ENCODE measurements at regions not wholly inside any gene's neighbourhood (a gene's known extent, or its start where the extent isn't known, plus 50 kb on each side); places are given as distances from the start of the nearest gene placed in this dataset.
"Not testable (repeated sequence)": the region's sequence is repeated elsewhere in the genome, so short reads cannot be mapped to it uniquely, and the experiment has no call there.

DNA sequence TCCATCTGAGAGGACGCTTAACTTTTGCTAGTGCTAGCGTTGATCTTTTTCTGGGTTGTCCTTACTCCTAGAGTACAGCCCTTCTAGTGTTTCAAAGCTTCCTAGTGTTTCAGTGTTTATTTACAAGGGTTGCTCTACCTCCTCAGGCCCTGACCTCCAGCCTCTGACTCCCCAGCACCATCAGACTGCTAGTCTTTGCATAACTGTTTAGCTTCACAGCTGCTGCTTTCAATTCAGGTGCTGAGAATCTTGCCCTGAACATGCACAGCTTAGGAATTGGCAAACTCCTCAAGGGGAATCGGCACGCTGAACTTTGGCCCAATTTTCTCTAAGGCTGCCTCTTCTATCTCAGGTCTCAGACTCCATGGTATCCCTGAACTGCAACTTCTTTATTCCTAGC, 52.9 kb downstream of the OR52B4 start:
- H3K27me3 ChIP-seq; H3K36me3 ChIP-seq; ATAC-seq; H3K9me3 ChIP-seq; H3K27ac ChIP-seq; intact Hi-C loops (cut with DNase I); H3K4me3 ChIP-seq; H3K4me1 ChIP-seq; DNase-seq: not testable (repeated sequence)

DNA sequence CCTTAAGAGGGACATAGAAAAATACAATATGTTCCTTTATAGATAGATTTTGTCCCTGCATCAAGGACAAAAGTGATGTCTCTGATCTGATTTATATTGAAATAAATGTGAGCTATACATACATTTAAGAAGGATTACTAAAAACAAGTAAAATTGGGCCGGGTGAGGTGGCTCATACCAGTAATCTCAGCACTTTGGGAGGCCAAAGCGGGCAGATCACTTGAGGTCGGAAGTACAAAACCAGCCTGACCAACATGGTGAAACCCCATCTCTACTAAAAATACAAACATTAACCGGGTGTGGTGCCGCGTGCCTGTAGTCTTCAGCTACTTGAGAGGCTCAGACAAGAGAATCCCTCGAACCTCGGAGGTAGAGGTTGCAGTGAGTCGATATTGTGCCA, 91.0 kb downstream of the OR52B4 start:
- H3K27ac ChIP-seq; H3K27me3 ChIP-seq; H3K9me3 ChIP-seq; ATAC-seq; intact Hi-C loops (cut with DNase I); H3K4me1 ChIP-seq; H3K36me3 ChIP-seq; DNase-seq; H3K4me3 ChIP-seq: not testable (repeated sequence)

DNA sequence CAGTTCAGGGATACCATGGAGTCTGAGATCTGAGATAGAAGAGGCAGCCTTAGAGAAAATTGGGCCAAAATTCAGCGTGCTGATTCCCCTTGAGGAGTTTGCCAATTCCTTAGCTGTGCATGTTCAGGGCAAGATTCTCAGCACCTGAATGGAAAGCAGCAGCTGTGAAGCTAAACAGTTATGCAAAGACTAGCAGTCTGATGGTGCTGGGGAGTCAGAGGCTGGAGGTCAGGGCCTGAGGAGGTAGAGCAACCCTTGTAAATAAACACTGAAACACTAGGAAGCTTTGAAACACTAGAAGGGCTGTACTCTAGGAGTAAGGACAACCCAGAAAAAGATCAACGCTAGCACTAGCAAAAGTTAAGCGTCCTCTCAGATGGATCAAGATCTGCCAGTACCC, 117.1 kb downstream of the OR52B4 start:
- H3K27ac ChIP-seq; DNase-seq; ATAC-seq; H3K9me3 ChIP-seq; intact Hi-C loops (cut with DNase I); H3K27me3 ChIP-seq; H3K36me3 ChIP-seq; H3K4me3 ChIP-seq; H3K4me1 ChIP-seq: not testable (repeated sequence)

DNA sequence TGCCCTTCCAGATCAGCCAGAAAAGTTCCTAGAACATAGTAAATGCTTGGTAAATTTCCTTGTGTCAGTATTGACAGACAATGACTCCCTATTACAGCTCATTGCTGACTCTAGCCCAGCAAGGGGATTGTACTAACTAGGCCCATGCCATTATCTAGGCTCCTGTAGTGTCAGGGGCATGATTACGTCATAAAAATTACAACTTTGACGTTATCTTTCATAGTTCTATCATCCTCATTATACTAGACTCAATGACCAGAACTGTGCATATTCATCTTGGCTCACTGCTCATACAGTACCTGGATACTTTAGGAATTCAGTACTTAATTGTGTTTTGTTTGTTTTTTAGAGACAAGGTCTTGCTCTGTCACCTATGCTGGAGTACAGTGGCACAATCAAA, 118.7 kb downstream of the OR52B4 start:
- ATAC-seq; H3K9me3 ChIP-seq; H3K4me1 ChIP-seq; H3K27me3 ChIP-seq; H3K4me3 ChIP-seq; DNase-seq; intact Hi-C loops (cut with DNase I); H3K36me3 ChIP-seq; H3K27ac ChIP-seq: not testable (repeated sequence)

DNA sequence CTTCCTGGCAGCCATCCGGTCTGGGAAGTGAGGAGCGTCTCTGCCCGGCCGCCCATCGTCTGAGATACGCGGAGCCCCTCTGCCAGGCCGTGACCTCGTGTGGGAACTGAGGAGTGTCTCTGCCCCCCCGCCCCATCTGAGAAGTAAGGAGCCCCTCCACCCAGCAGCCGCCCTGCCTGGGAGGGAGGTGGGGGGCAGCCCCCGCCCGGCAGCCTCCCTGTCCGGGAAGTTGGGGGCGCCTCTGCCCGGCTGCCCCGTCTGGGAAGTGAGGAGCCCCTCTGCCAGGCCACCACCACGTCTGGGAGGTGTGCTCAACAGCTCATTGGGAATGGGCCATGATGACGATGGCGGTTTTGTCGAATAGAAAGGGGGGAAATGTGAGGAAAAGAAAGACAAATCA, 130.4 kb downstream of the OR52B4 start:
- peak in 1 of 4 donors; percentile 45 for DNase-seq
- intact Hi-C loops (cut with DNase I): not testable (repeated sequence)

DNA sequence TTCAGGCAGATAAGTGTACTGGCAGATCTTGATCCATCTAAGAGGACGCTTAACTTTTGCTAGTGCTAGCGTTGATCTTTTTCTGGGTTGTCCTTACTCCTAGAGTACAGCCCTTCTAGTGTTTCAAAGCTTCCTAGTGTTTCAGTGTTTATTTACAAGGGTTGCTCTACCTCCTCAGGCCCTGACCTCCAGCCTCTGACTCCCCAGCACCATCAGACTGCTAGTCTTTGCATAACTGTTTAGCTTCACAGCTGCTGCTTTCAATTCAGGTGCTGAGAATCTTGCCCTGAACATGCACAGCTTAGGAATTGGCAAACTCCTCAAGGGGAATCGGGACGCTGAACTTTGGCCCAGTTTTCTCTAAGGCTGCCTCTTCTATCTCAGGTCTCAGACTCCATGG, 124.3 kb downstream of the RRM1 start:
- H3K27me3 ChIP-seq; ATAC-seq; H3K9me3 ChIP-seq; intact Hi-C loops (cut with DNase I); DNase-seq; H3K4me1 ChIP-seq; H3K27ac ChIP-seq; H3K4me3 ChIP-seq; H3K36me3 ChIP-seq: not testable (repeated sequence)

More for the DNA sequence above, 130.4 kb downstream of the OR52B4 start:
- H3K36me3 ChIP-seq, H3K9me3 ChIP-seq, H3K27me3 ChIP-seq, H3K4me3 ChIP-seq, H3K4me1 ChIP-seq, H3K27ac ChIP-seq, ATAC-seq: not testable (repeated sequence)

DNA sequence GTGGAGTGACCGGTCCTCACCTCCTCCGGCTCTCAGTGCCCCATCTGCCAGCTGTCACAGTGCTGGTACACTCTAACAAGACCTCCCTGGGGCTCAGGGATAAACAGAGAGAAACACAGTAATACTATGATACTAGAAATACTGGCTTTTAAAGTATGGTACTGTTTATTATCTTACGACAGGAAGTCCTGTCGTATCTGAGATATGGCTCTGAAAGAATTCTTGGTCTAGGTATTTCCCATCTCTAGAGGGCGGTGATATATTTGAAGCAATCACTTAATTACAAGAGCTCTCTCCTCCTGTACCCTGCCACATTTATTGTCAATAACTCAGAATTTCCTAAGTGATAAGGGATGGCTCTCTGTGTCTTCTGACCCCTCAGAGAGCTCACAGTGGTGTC, 119.1 kb downstream of the RRM1 start:
- Histone ChIP-seq H3K4me1 (no peaks in the 10 kb centered on the region), H3K9me3 (no peaks in the 10 kb centered on the region), H3K27ac (no peak overlapping the region), H3K27me3 (peaks cover 20 to 39% of the 10 kb centered on the region in 2 donors), H3K36me3 (no peaks in the 10 kb centered on the region), H3K4me3 (no peak overlapping the region)
- no peak for ATAC-seq
- intact Hi-C loops (cut with DNase I): no loop called here
- TF ChIP-seq, protein P1, sequence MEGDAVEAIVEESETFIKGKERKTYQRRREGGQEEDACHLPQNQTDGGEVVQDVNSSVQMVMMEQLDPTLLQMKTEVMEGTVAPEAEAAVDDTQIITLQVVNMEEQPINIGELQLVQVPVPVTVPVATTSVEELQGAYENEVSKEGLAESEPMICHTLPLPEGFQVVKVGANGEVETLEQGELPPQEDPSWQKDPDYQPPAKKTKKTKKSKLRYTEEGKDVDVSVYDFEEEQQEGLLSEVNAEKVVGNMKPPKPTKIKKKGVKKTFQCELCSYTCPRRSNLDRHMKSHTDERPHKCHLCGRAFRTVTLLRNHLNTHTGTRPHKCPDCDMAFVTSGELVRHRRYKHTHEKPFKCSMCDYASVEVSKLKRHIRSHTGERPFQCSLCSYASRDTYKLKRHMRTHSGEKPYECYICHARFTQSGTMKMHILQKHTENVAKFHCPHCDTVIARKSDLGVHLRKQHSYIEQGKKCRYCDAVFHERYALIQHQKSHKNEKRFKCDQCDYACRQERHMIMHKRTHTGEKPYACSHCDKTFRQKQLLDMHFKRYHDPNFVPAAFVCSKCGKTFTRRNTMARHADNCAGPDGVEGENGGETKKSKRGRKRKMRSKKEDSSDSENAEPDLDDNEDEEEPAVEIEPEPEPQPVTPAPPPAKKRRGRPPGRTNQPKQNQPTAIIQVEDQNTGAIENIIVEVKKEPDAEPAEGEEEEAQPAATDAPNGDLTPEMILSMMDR (IDR thresholded peaks at IDR 0.05): no peak
- DNase-seq: peak in 1 of 4 donors; percentile 43

DNA sequence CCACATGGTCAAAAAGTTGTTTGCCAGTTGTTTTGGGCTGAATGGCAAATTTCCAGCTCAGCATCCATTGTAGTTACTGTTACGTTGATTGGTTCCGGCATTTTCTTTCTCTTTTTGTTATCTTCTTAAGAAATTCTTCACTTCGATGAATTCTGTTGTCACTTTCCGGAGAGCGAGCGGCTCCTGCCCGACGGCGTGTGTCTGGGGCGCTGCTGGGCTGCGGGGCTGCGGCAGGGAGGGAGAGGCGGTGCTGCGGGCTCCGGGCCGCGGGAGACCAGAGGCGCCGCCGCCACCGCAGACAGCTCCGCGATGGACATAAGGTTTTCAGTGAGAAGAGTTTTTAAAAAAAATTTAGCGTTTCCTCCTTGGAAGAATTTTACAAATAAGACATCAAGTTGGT, 117.4 kb downstream of the RRM1 start:
- H3K4me3 ChIP-seq: no peak overlapping the region
- intact Hi-C loops (cut with DNase I): no loop called here
- H3K27me3 ChIP-seq: peaks cover 20 to 46% of the 10 kb centered on the region in 2 donors
- no peak overlapping the region for H3K27ac ChIP-seq
- no peaks in the 10 kb centered on the region for H3K9me3 ChIP-seq
- TF ChIP-seq, protein P1 (IDR thresholded peaks at IDR 0.05): no peak
- H3K4me1 ChIP-seq: no peaks in the 10 kb centered on the region
- H3K36me3 ChIP-seq: no peaks in the 10 kb centered on the region
- no peak for ATAC-seq
- DNase-seq: peak in 1 of 4 donors; percentile 63

Data from left lung (tissue), 4 donors.